ENCODE measurements at regions not wholly inside any gene's neighbourhood (a gene's known extent, or its start where the extent isn't known, plus 50 kb on each side); places are given as distances from the start of the nearest gene placed in this dataset.

DNA sequence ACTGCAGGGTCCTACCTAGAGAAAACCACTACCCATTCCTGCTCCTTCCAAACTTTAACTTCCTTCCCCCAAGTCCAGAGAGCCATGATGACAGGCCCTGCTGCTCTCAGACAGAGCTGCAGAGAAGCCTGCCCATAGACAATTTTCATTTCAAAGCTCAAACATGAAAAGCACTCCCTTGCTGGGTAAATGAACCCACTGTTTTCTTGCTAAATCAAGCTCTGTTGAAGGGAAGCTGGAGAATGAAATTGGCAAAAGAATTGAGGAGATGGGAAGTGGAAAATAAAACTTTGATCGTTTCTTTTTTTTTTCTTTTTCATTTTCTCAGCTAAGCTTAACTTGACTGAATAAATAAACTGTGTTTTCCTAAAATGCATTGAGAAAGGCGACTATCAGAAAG is 331.1 kb upstream of the CPEB2 start:
- H3K4me3 ChIP-seq (ENCODE audit: low read length) = no peak overlapping the region
- TF ChIP-seq ZNF274 (IDR thresholded peaks at IDR 0.05; ENCODE audit: low read depth, low read length) = no peak

GRCh38 chr4:14675279-14675985 is 326.8 kb upstream of the CPEB2 start:
- TF ChIP-seq ZNF274 (IDR thresholded peaks at IDR 0.05; ENCODE audit: low read depth, low read length) = no peak

GRCh38 chr4:14679906-14680305 is 322.4 kb upstream of the CPEB2 start:
- TF ChIP-seq ZNF274 (IDR thresholded peaks at IDR 0.05; ENCODE audit: low read depth, low read length) = no peak
- H3K4me3 ChIP-seq (ENCODE audit: low read length) = no peak overlapping the region

More at GRCh38 chr4:14675279-14675985, 326.8 kb upstream of the CPEB2 start:
- no peak overlapping the region for H3K4me3 ChIP-seq (ENCODE audit: low read length)

GRCh38 chr4:14681330-14681729 is 321.0 kb upstream of the CPEB2 start:
- TF ChIP-seq ZNF274 (IDR thresholded peaks at IDR 0.05; ENCODE audit: low read depth, low read length) = no peak
- no peak overlapping the region for H3K4me3 ChIP-seq (ENCODE audit: low read length)

DNA sequence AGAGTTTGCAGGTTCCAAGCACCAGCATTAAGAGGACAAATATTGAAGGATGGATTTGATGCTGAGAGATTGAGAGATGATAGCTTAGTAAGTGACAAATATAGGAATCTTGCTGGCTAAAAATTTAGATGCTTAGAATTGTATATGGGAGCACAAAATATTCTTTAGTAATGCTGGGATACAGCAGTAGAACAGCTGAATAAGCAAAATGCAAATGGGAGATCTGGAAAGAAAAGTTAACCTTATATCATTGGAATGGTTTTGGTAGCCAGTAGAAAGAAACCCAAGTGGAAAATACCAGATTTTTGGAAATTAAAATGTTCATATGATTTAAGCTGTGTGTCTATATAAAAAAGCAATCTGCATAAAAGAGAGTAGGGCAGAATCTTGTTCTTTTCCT is 308.6 kb upstream of the CPEB2 start:
- H3K4me3 ChIP-seq (ENCODE audit: low read length) = no peak overlapping the region
- TF ChIP-seq ZNF274 (IDR thresholded peaks at IDR 0.05; ENCODE audit: low read depth, low read length) = no peak

- TF ChIP-seq ZNF274 (IDR thresholded peaks at IDR 0.05; ENCODE audit: low read depth, low read length) = no peak
- no peak overlapping the region for H3K4me3 ChIP-seq (ENCODE audit: low read length)
Measured at GRCh38 chr4:14695095-14695845, 307.0 kb upstream of the CPEB2 start.

DNA sequence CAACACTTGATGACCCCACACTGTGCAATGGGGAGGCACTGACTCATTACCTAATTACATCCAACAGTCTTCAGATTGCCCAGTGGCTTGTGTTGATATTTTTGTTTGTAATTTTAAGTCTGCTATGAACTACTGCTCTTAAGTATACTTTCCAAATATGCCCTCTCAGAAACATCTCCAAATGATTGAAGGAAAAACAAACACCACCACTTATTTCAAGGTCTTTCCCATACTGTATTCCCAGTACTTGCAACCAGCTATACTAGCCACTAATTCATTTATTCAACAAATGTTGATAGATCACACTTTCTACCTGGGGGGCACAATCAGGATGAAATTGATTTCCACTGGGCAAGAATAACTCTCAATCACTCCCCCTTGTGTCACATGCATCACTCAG is 302.2 kb upstream of the CPEB2 start:
- TF ChIP-seq ZNF274 (IDR thresholded peaks at IDR 0.05; ENCODE audit: low read depth, low read length) = no peak
- no peak overlapping the region for H3K4me3 ChIP-seq (ENCODE audit: low read length)

GRCh38 chr4:14700544-14700943 is 301.7 kb upstream of the CPEB2 start:
- no peak for TF ChIP-seq ZNF274 (IDR thresholded peaks at IDR 0.05; ENCODE audit: low read depth, low read length)
- H3K4me3 ChIP-seq (ENCODE audit: low read length) = no peak overlapping the region

DNA sequence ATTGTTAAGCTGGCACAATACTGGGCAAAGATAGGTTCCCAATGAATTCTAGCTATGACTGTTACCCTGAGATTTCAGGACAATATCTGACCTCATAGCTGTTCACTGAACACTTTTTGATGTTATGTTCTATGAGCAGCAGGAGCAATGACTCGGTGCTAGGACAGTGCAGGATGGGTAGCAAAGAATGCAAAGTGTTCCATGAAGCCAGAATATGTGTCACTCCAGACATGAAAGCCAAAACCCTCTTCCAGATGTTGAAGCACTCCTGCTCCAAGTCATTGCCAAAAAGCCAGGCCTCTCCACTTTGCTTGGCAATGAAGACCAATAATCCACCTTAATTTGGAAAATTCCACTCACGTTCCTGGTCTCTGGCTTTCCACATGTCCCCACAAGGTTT is 300.9 kb upstream of the CPEB2 start:
- TF ChIP-seq ZNF274 (IDR thresholded peaks at IDR 0.05; ENCODE audit: low read depth, low read length) = no peak
- H3K4me3 ChIP-seq (ENCODE audit: low read length) = no peak overlapping the region

- no peak for TF ChIP-seq ZNF274 (IDR thresholded peaks at IDR 0.05; ENCODE audit: low read depth, low read length)
- no peak overlapping the region for H3K4me3 ChIP-seq (ENCODE audit: low read length)
Measured at GRCh38 chr4:14701896-14702295, 300.4 kb upstream of the CPEB2 start.

- TF ChIP-seq ZNF274 (IDR thresholded peaks at IDR 0.05; ENCODE audit: low read depth, low read length) = no peak
- no peak overlapping the region for H3K4me3 ChIP-seq (ENCODE audit: low read length)
Measured at GRCh38 chr4:14708574-14708973, 293.7 kb upstream of the CPEB2 start.

- TF ChIP-seq ZNF274 (IDR thresholded peaks at IDR 0.05; ENCODE audit: low read depth, low read length) = no peak
- no peak overlapping the region for H3K4me3 ChIP-seq (ENCODE audit: low read length)
Measured at GRCh38 chr4:14711259-14711658, 291.0 kb upstream of the CPEB2 start.

- no peak for TF ChIP-seq ZNF274 (IDR thresholded peaks at IDR 0.05; ENCODE audit: low read depth, low read length)
- H3K4me3 ChIP-seq (ENCODE audit: low read length) = no peak overlapping the region
Measured at GRCh38 chr4:14716691-14717090, 285.6 kb upstream of the CPEB2 start.

DNA sequence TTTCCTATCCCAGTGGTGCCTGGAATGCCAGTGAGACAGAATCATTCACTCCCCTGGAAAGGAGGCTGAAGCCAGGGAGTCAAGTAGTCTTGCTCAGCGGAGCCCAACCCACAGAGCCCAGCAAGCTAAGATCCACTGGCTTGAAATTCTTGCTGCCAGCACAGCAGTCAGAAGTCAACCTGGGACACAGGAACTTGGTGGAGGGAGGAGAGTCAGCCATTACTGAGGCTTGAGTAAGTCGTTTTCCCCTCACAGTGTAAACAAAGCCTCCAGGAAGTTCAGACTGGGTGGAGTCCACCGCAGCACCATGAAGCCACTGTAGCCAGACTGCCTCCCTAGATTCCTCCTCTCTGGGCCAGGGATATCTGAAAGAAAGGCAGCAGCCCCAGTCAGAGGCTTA is 283.2 kb upstream of the CPEB2 start:
- TF ChIP-seq ZNF274 (IDR thresholded peaks at IDR 0.05; ENCODE audit: low read depth, low read length) = no peak
- no peak overlapping the region for H3K4me3 ChIP-seq (ENCODE audit: low read length)

DNA sequence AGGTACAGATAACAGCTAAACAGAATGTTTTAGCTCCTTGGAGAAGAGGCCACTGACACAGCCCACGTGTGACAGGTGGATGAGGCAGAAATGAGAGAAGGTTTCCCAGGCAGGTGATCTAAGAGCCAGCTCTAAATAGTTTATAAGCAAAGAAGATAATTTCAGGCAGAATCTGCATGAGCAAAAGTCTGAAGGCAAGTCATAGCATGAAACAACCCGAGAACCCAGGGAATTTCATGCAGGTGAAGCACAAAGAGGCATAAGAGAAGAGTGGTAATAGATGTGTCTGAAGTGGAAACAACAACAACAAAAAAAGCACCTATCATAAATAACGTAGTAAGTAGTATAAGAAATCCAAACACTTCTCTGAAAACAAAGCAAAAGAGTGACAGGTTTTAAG is 275.8 kb upstream of the CPEB2 start:
- no peak overlapping the region for H3K4me3 ChIP-seq (ENCODE audit: low read length)
- TF ChIP-seq ZNF274 (IDR thresholded peaks at IDR 0.05; ENCODE audit: low read depth, low read length) = no peak

Measured in GM08714 (cell line).